ENCODE measurements at regions not wholly inside any gene's neighbourhood (a gene's known extent, or its start where the extent isn't known, plus 50 kb on each side); places are given as distances from the start of the nearest gene placed in this dataset.

- BruUV-seq (replicated peaks): no TSS peak
- H3K9me3 ChIP-seq (ENCODE audit: control insufficient read depth in 1 of 2, insufficient read depth in 1 of 2, low read depth in 1 of 2, low read length in 2 of 2): no peaks in the 10 kb centered on the region
- ChIA-PET RAD21 (ENCODE audit: low non-redundant PET in 1 of 2, low total read pairs in 2 of 2, uncharacterized antibody in 2 of 2, unreplicated experiment in 2 of 2) (no interaction called here), CTCF (no interaction called here), POLR2A (interaction anchor here (0.8 to 1.7 kb wide), 2 partner anchors 57 to 58 kb away, joined by 3 to 7 read pairs; partner anchors contain the start of gene ID2)
- no peaks in the 10 kb centered on the region for H3K36me3 ChIP-seq (ENCODE audit: control insufficient read depth in 1 of 2, insufficient read depth in 2 of 2, low read length in 2 of 2)
- no peaks in the 10 kb centered on the region for H3K9me2 ChIP-seq (ENCODE audit: insufficient read depth)
- intact Hi-C loops (cut with micrococcal nuclease): no loop called here
- no peak overlapping the region for H3K27ac ChIP-seq (ENCODE audit: low read depth, low read length)
- no peak overlapping the region for H3K4me2 ChIP-seq (ENCODE audit: low read length)
- no peak for DNase-seq (ENCODE audit: low read depth, low spot score)
- ATAC-seq: no peak
- H3K4me3 ChIP-seq (replicated peaks in 1 of 2; ENCODE audit: low read depth in 1 of 2, low read length in 2 of 2): no peak overlapping the region
- no peaks in the 10 kb centered on the region for H3K27me3 ChIP-seq (ENCODE audit: insufficient read depth, low read length)
- no peak overlapping the region for H2AFZ ChIP-seq (ENCODE audit: low read depth, low read length, poor library complexity, severe bottlenecking)
- no peak overlapping the region for H3K9ac ChIP-seq (ENCODE audit: low read length)
- TF ChIP-seq, protein P1, sequence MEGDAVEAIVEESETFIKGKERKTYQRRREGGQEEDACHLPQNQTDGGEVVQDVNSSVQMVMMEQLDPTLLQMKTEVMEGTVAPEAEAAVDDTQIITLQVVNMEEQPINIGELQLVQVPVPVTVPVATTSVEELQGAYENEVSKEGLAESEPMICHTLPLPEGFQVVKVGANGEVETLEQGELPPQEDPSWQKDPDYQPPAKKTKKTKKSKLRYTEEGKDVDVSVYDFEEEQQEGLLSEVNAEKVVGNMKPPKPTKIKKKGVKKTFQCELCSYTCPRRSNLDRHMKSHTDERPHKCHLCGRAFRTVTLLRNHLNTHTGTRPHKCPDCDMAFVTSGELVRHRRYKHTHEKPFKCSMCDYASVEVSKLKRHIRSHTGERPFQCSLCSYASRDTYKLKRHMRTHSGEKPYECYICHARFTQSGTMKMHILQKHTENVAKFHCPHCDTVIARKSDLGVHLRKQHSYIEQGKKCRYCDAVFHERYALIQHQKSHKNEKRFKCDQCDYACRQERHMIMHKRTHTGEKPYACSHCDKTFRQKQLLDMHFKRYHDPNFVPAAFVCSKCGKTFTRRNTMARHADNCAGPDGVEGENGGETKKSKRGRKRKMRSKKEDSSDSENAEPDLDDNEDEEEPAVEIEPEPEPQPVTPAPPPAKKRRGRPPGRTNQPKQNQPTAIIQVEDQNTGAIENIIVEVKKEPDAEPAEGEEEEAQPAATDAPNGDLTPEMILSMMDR (IDR thresholded peaks at IDR 0.05 in 2 of 3, conservative IDR thresholded peaks at IDR 0.05 in 1 of 3; ENCODE audit: borderline replicate concordance in 1 of 3, insufficient read depth in 1 of 3, low read depth in 2 of 3, low read length in 2 of 3): no peak
- TF ChIP-seq SP1 (IDR thresholded peaks at IDR 0.05; ENCODE audit: low read depth) (no peak), ZBTB33 (IDR thresholded peaks at IDR 0.05; ENCODE audit: extremely low read depth, insufficient replicate concordance, low read length) (no peak), CEBPB (IDR thresholded peaks at IDR 0.05; ENCODE audit: low read depth) (no peak), EGR1 (IDR thresholded peaks at IDR 0.05; ENCODE audit: low read depth) (no peak), ZFX (IDR thresholded peaks at IDR 0.05) (no peak), YY1 (IDR thresholded peaks at IDR 0.05; ENCODE audit: extremely low read depth, insufficient replicate concordance, low read depth, low read length) (no peak)
- no peaks in the 10 kb centered on the region for H4K20me1 ChIP-seq (ENCODE audit: insufficient read depth)
- H3K4me1 ChIP-seq (ENCODE audit: control insufficient read depth in 1 of 2, insufficient read depth in 2 of 2, low read length in 2 of 2): peaks cover 28 to 44% of the 10 kb centered on the region in 2 experiments
- H3K79me2 ChIP-seq (ENCODE audit: insufficient read depth, low read length): no peaks in the 10 kb centered on the region
Measured at GRCh38 chr2:8623576-8623957, 58.3 kb upstream of the ID2 start.
